DMS53 (cell line): ENCODE measurements at regions not wholly inside any gene's neighbourhood (a gene's known extent, or its start where the extent isn't known, plus 50 kb on each side); places are given as distances from the start of the nearest gene placed in this dataset.

Source experiments
- DNase-seq: peaks from one replicate; lab custom pipeline; 2025; lab: John Stamatoyannopoulos, UW

- no peak for DNase-seq
These were observed 341.8 kb downstream of the TMEM182 start for GRCh38 chr2:103103678-103104077.

GRCh38 chr2:103119352-103119751 lies 357.5 kb downstream of the TMEM182 start:
- no peak for DNase-seq

GRCh38 chr2:103121106-103121505 lies 359.3 kb downstream of the TMEM182 start:
- DNase-seq = no peak

- no peak for DNase-seq
These were observed 361.7 kb downstream of the TMEM182 start for GRCh38 chr2:103123516-103123915.

GRCh38 chr2:103130857-103131256 lies 369.0 kb downstream of the TMEM182 start:
- no peak for DNase-seq

GRCh38 chr2:103132536-103133217 lies 370.8 kb downstream of the TMEM182 start:
- peak; percentile 20 for DNase-seq

GRCh38 chr2:103135679-103136078 lies 373.8 kb downstream of the TMEM182 start:
- peak; percentile 17 for DNase-seq

GRCh38 chr2:103138123-103138901 lies 376.5 kb downstream of the TMEM182 start:
- no peak for DNase-seq

- DNase-seq = peak; percentile 13
These were observed 377.9 kb downstream of the TMEM182 start for GRCh38 chr2:103139628-103140268.

- DNase-seq = no peak
These were observed 383.0 kb downstream of the TMEM182 start for GRCh38 chr2:103144837-103145236.

GRCh38 chr2:103145739-103146138 lies 383.9 kb downstream of the TMEM182 start:
- no peak for DNase-seq

- no peak for DNase-seq
These were observed 389.2 kb downstream of the TMEM182 start for GRCh38 chr2:103151046-103151445.

- DNase-seq = no peak
These were observed 390.7 kb downstream of the TMEM182 start for GRCh38 chr2:103152556-103152955.

- DNase-seq = no peak
These were observed 391.9 kb downstream of the TMEM182 start for GRCh38 chr2:103153580-103154284.

GRCh38 chr2:103155308-103155707 lies 393.5 kb downstream of the TMEM182 start:
- DNase-seq = no peak

GRCh38 chr2:103159018-103159417 lies 397.2 kb downstream of the TMEM182 start:
- peak; percentile 41 for DNase-seq

- DNase-seq = peak; percentile 86
These were observed 399.8 kb downstream of the TMEM182 start for GRCh38 chr2:103161456-103162289.

- DNase-seq = no peak
These were observed 402.9 kb downstream of the TMEM182 start for GRCh38 chr2:103164748-103165147.

- DNase-seq = no peak
These were observed 404.0 kb downstream of the TMEM182 start for GRCh38 chr2:103165836-103166235.

GRCh38 chr2:103166456-103167324 lies 404.9 kb downstream of the TMEM182 start:
- peak; percentile 67 for DNase-seq
